Spleen (tissue), 11 donors: ENCODE measurements at regions not wholly inside any gene's neighbourhood (a gene's known extent, or its start where the extent isn't known, plus 50 kb on each side); places are given as distances from the start of the nearest gene placed in this dataset.

Experiments
- DNase-seq: peaks from one replicate; pipeline ENCODE4 v3.0.0-alpha.2; 2020
- H3K27ac ChIP-seq, 8 donors: fragments of 200-600 bp; sonication (generic) in 7 of 8; 1 replicate in 4 of 8; 2 replicates in 4 of 8; pipeline versions ENCODE4 v1.5.0 to v1.8.0; 2016 to 2021; ENCODE audit warnings: inconsistent platforms in 4 of 8, mild to moderate bottlenecking in 4 of 8, moderate library complexity in 1 of 8
- H3K27me3 ChIP-seq, 7 donors: fragments of 200-600 bp; sonication (generic) in 6 of 7; replicated peaks in 1 of 7; 1 replicate in 4 of 7; 2 replicates in 3 of 7; pipeline versions ENCODE4 v1.5.0 to v1.8.0; 2016 to 2021; ENCODE audit warnings: inconsistent platforms in 3 of 7, mild to moderate bottlenecking in 1 of 7
- H3K36me3 ChIP-seq, 6 donors: fragments of 200-600 bp; sonication (generic) in 5 of 6; 1 replicate in 4 of 6; 2 replicates in 2 of 6; pipeline versions ENCODE4 v1.5.0 to v1.8.0; 2016 to 2021; ENCODE audit warnings: inconsistent platforms in 2 of 6
- H3K4me1 ChIP-seq, 6 donors: fragments of 200-600 bp; sonication (generic) in 5 of 6; 1 replicate in 3 of 6; 2 replicates in 3 of 6; pipeline versions ENCODE4 v1.5.0 to v1.8.0; 2016 to 2021; ENCODE audit warnings: inconsistent platforms in 3 of 6
- H3K4me3 ChIP-seq, 8 donors: fragments of 200-600 bp; sonication (generic) in 7 of 8; 1 replicate in 4 of 8; 2 replicates in 4 of 8; pipeline versions ENCODE4 v1.5.0 to v1.8.0; 2016 to 2021; ENCODE audit warnings: inconsistent platforms in 4 of 8, mild to moderate bottlenecking in 4 of 8, moderate library complexity in 2 of 8
- H3K9me3 ChIP-seq, 8 donors: fragments of 200-600 bp; sonication (generic) in 7 of 8; 1 replicate in 4 of 8; 2 replicates in 4 of 8; pipeline versions ENCODE4 v1.5.0 to v1.8.0; 2016 to 2021; ENCODE audit warnings: inconsistent platforms in 4 of 8
- CTCF ChIP-seq, 11 experiments: fragments of 200-600 bp in 7 of 11; fragments of 450-650 bp in 4 of 11; sonication (generic) in 4 of 11; IDR thresholded peaks in 8 of 11; conservative IDR thresholded peaks in 3 of 11; 1 replicate in 7 of 11; 2 replicates in 4 of 11; pipeline versions ENCODE4 v1.4.0 to v1.8.0; 2016 to 2021; ENCODE audit warnings: antibody characterized with exemption in 11 of 11, inconsistent platforms in 4 of 11, mild to moderate bottlenecking in 1 of 11
- POLR2A ChIP-seq, 3 donors: fragments of 450-650 bp; IDR thresholded peaks; one replicate each; pipeline ENCODE4 v1.5.1; 2017; ENCODE audit warnings: antibody characterized with exemption in 3 of 3, mild to moderate bottlenecking in 1 of 3
- POLR2AphosphoS5 ChIP-seq, 3 donors: sonication (generic); formaldehyde crosslinking; IDR thresholded peaks; one replicate each; pipeline ENCODE4 v1.5.1; 2017; ENCODE audit warnings: antibody characterized with exemption in 3 of 3
- WGBS, 5 donors: extraction: QIAGEN DNeasy Blood & Tissue Kit in 3 of 5; methylation state at CpG; one replicate each; pipeline versions ENCODE4 v1.1.5 to v1.1.7; 2013 to 2018; 5-methylcytosine and 5-hydroxymethylcytosine counted together
- intact Hi-C: fragments of 100-400 bp; cut with DNase I; formaldehyde crosslinking; loops from one replicate; pipeline ENCODE4 v1.15.0; 2023; ENCODE audit warnings: low total_unique reads
- donor health status: healthy with polysubstance abuse.
- donor health status: DM: no; HTN: no; CAD: no; lungs with moderate emphysema.
- donor health status: DM: no; HTN: no; CAD: no.
- donor health status: Bipolar disorder and iron deficiency.
- donor health status: healthy.
- donor health status: DM: no; HTN: no; CAD: no.
- donor health status: DM: yes; HTN: yes; CAD: no.

DNA sequence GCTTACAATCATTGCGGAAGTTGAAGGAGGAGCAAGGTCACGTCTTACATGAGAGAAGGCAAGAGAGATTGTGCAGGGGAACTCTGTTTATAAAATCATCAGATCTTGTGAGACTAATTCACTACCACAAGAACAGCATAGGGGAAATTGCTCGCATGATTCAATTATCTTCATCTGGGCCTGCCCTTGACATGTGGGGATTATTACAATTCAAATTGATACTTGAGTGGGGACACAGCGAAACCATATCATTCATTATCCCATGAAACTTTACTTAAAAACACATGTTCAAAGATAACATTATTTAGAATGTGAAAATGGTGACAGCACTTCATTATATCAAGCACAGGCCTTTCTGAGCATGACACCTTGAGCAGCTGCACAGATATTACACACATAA, 1087.8 kb downstream of the C4orf33 start:
- 83 to 91% (median 90%) methylated on average over 4 of the region's 4 CpGs for WGBS, 5 donors
- Histone ChIP-seq H3K4me1 (no peaks in the 10 kb centered on the region), H3K27ac (no peak overlapping the region), H3K4me3 (no peak overlapping the region), H3K9me3 (no peaks in the 10 kb centered on the region), H3K36me3 (no peaks in the 10 kb centered on the region), H3K27me3 (no peaks in the 10 kb centered on the region)
- intact Hi-C loops, result no loop called here
- DNase-seq, result no peak
- TF ChIP-seq POLR2A (IDR thresholded peaks at IDR 0.05) (no peak), POLR2AphosphoS5 (IDR thresholded peaks at IDR 0.05) (no peak), CTCF (IDR thresholded peaks at IDR 0.05 in 8 of 11, conservative IDR thresholded peaks at IDR 0.05 in 3 of 11) (no peak)

DNA sequence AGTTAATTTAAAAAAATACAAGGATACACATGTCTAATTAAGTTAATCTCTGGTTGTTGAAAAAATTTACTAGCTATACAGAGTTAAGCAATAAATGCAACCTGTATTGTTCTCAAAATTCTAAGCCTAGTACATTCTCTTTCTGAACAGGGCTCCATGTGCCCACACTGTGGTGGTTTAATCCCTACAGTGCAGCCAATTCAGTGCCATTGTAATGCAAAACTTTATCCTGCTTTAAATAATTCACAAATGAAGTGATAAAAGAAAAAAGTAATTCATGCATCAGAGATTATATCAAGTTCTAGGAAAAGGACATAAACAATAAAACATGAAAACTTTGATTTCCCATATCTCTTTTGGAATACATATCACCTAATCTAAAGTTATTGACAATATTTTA, 1089.2 kb downstream of the C4orf33 start:
- TF ChIP-seq POLR2A (IDR thresholded peaks at IDR 0.05), result no peak
- no peak for TF ChIP-seq POLR2AphosphoS5 (IDR thresholded peaks at IDR 0.05)
- no peak for TF ChIP-seq CTCF (IDR thresholded peaks at IDR 0.05 in 8 of 11, conservative IDR thresholded peaks at IDR 0.05 in 3 of 11)
- Histone ChIP-seq H3K27me3 (no peaks in the 10 kb centered on the region), H3K9me3 (no peaks in the 10 kb centered on the region), H3K4me3 (no peak overlapping the region), H3K4me1 (no peaks in the 10 kb centered on the region), H3K36me3 (no peaks in the 10 kb centered on the region), H3K27ac (no peak overlapping the region)
- DNase-seq, result no peak
- intact Hi-C loops, result no loop called here

GRCh38 chr4:130186931-130187330, 1091.0 kb downstream of the C4orf33 start:
- Histone ChIP-seq H3K27ac (no peak overlapping the region), H3K4me1 (no peaks in the 10 kb centered on the region), H3K27me3 (no peaks in the 10 kb centered on the region), H3K9me3 (peaks cover 0 to 7% (median 0%) of the 10 kb centered on the region in 8 donors), H3K36me3 (no peaks in the 10 kb centered on the region), H3K4me3 (no peak overlapping the region)
- TF ChIP-seq CTCF (IDR thresholded peaks at IDR 0.05 in 8 of 11, conservative IDR thresholded peaks at IDR 0.05 in 3 of 11), result no peak
- TF ChIP-seq POLR2AphosphoS5 (IDR thresholded peaks at IDR 0.05), result no peak
- no peak for TF ChIP-seq POLR2A (IDR thresholded peaks at IDR 0.05)
- intact Hi-C loops, result no loop called here
- 62 to 90% (median 66%) methylated on average over 3 of the region's 3 CpGs for WGBS, 5 donors
- DNase-seq, result no peak

- 69 to 90% (median 76%) methylated on average over 1 of the region's 1 CpG for WGBS, 5 donors
- intact Hi-C loops, result no loop called here
- H3K27ac ChIP-seq, result no peak overlapping the region
- TF ChIP-seq POLR2A (IDR thresholded peaks at IDR 0.05) (no peak), POLR2AphosphoS5 (IDR thresholded peaks at IDR 0.05) (no peak), CTCF (IDR thresholded peaks at IDR 0.05 in 8 of 11, conservative IDR thresholded peaks at IDR 0.05 in 3 of 11) (no peak)
- no peaks in the 10 kb centered on the region for H3K36me3 ChIP-seq
- no peak for DNase-seq
- H3K27me3 ChIP-seq, result no peaks in the 10 kb centered on the region
- no peak overlapping the region for H3K4me3 ChIP-seq
- H3K9me3 ChIP-seq, result peaks cover 0 to 7% (median 0%) of the 10 kb centered on the region in 8 donors
- no peaks in the 10 kb centered on the region for H3K4me1 ChIP-seq
Observed at GRCh38 chr4:130187587-130187986, 1091.6 kb downstream of the C4orf33 start.
